Activated CD4-positive, alpha-beta T cell treated with anti-CD3 and anti-CD28 coated beads, Interleukin-2, Interleukin-4, amounts not matched to agents 100 ng/mL and 50 ng/mL, durations not matched to agents 16 hours and 8 hours (primary cell): ENCODE measurements at regions not wholly inside any gene's neighbourhood (a gene's known extent, or its start where the extent isn't known, plus 50 kb on each side); places are given as distances from the start of the nearest gene placed in this dataset.

ENCODE experiments used
- DNase-seq: peaks from one replicate; pipeline ENCODE4 v3.0.0-alpha.2; 2020; ENCODE audit warnings: low spot score

GRCh38 chr3:159171333-159171732 is 369.5 kb downstream of the MFSD1 start:
- DNase-seq: no peak

DNA sequence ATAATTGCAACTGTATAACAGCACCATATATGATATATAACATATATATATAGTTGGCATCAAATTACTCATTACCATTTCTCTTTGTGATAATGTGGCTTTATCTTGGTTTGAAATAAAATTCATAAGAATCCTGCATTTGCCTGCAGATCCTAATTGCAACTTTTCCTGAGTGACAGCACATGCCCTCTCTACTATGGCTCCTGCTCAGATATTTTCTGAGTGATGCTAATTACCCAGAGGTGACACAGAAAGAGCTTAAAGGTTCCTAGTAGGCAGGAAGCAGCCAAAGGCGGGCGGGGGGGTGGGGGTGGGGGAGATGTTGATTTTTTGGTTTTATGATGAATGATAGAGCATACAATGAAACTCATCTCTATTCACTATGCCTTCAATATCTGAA is 370.6 kb downstream of the MFSD1 start:
- no peak for DNase-seq

DNA sequence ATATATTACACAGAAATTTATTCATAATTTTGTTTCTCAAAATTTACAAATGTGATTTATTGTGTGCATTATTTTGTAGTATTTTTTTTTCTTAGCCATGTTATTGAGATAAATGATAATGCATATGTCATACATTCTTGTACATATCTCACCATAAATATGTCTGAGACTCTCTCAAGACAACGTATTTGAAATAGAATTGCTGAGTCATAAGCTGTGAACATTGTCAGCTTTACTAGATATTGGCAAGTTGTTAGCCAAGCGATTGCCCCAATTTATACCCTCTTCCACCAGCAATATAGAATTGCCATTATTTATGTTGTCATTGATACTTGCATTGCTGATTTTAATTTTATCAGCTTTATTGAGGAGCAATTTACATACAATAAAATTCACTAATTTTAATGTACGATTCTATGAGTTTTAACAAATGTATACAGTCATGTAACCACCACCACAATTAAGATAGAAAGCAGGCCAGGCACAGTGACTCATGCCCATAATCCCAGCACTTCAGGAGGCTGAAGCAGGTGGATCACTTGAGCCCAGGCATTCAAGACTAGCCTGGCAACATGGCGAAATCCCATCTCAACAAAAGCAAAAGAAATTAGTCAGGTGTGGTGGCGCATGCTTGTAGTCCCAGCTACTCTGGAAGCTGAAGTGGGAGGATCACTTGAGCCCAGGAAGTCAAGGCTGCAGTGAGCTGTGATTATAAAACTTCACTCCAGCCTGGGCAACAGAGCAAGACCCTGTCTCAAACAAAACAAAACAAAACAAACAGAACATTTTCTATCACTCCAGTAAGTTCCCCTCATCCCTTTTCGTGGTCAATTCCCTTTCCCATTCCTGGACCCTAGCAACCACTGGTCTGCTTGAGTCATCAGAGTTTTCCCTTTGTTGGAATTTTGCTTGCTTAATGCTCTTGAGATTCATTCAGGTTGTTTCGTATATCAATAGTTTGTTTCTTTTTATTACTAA is 373.1 kb downstream of the MFSD1 start:
- no peak for DNase-seq

- DNase-seq: no peak
Observed at GRCh38 chr3:159178209-159178897, 376.5 kb downstream of the MFSD1 start.

- DNase-seq: no peak
Observed at GRCh38 chr3:159182961-159183360, 381.1 kb downstream of the MFSD1 start.

- no peak for DNase-seq
Observed at GRCh38 chr3:159185443-159186050, 383.7 kb downstream of the MFSD1 start.

GRCh38 chr3:159186581-159186980 is 384.7 kb downstream of the MFSD1 start:
- no peak for DNase-seq

- no peak for DNase-seq
Observed at GRCh38 chr3:159187232-159187631, 385.4 kb downstream of the MFSD1 start.

- DNase-seq: no peak
Observed at GRCh38 chr3:159187706-159188105, 385.9 kb downstream of the MFSD1 start.

DNA sequence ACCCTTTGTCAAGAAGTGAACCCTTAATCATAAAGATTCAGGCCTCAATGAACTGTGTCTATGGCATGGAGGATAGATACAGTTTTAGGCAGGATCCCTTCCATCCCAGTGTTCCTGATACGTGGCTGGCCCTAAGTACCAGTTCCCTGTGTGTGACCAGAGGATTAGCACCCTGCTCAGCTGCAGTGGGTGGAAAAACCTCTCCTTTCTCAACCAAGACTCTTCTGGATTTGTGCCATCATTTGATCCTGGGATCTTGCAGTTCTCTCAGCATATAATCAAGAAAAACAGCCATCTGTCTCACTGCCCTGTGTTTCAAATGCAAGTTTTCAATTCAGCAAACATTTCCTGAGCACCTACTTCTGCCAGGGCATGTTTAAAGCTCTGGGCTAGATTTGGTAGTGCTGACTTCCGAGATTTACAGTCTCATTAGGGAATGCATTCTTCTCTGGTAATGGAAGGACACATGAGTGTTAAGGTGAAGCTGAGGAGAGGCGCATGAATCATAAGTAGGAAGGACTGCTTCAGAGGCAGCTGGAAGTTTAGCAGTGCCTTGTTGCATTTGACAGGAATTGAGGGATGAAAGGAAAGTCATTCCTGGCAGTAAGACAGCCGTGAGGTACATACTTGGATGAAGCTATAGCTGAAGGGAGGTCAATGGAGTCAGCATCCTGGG is 388.3 kb downstream of the MFSD1 start:
- no peak for DNase-seq

DNA sequence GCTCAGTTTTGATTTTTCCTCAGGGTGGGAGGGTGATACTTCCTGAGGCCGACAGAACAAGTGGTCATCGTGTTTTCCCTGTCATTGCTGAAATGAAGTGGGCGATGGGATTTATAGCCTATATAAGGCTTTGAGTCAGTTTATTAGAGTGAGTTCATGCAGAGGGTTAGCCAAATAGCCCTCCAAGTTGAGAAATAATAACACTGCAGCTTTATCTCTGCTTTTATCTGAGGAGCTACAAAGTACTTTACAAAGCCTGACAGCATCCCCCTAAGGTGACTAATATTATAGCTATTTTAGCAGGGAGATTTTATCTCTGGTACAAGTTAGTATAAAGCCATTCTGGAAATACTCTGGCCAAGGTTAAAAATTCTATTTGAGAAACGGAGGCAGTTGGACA is 389.6 kb downstream of the MFSD1 start:
- no peak for DNase-seq

- DNase-seq: no peak
Observed at GRCh38 chr3:159196359-159196758, 394.5 kb downstream of the MFSD1 start.

- DNase-seq: no peak
Observed at GRCh38 chr3:159200176-159200575, 398.3 kb downstream of the MFSD1 start.

DNA sequence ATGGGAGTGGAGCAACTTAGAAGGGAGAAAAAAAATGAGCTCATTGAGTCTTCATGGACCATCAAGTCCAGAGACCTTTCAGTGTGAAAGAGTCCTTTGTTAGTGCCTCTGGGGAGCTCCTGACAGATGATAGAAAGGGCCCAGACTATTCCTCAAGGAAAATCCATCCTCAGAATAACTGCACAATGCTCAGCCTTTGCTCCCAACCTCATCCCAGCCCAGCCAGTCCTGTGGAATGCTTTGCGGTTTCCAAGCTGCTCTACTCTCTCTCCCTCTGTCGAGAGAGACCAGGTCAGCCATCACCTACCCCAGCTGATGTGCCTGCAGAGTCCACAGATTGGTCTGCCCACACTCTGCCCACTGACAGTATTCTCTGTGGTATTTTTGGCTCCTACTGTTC is 406.2 kb downstream of the MFSD1 start:
- DNase-seq: no peak

- no peak for DNase-seq
Observed at GRCh38 chr3:159209459-159209858, 407.6 kb downstream of the MFSD1 start.

DNA sequence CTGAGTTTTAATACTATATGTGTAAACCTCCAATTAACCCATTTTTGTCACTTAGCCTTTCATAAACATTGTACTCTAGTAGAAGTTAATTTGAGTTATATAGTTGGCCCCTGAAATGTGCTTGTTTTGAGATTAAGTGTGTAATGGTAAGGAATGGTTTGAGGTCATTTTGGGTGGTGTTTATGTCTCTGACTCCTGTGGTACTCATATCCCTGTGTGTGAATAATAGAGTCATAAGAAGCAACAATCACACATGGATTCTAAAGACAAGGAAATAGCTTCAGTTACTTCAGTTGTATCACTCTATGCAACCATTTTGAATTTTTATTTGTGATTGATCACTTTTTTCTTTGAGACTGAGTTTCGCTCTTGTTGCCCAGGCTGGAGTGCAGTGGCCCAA is 408.5 kb downstream of the MFSD1 start:
- DNase-seq: no peak

DNA sequence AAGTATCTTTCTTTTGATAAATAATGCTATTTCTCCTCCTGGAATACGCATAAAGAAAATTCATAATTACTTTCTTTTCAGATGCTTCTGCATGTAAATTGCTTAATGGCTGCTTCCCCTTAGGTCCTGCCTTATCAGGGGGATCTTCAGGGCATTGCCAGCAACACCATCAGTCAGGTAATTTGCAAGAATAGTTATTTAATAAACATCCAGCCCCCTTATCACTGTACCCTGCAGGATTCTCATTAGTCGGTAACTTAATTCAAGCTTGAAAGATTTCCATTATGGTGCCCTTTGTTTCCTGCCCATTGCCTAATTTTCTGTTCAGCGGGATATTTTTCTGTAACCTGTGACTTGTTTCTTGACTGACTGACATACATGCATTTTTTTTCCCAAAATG is 414.5 kb downstream of the MFSD1 start:
- no peak for DNase-seq

- no peak for DNase-seq
Observed at GRCh38 chr3:159219231-159219630, 417.4 kb downstream of the MFSD1 start.

DNA sequence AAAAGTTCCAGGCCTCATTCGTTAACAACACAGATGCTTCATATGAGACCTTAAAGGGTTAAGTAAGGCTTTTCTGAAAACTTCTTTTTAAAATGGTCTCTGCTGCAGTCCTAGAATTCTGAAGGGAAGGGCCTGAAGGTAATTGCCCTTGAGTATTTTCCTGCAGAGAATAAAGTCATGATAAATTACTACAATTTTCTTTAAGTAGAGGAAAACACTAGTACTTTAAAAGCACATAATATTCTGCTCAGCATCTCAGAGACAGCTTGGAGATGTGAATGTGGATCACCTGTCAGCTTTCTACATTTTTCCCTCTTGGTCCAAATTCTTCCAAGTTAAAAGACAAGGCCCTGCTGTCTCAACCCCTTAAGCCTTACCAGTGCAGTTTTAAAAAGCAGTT is 419.5 kb downstream of the MFSD1 start:
- DNase-seq: no peak

- no peak for DNase-seq
Observed at GRCh38 chr3:159229116-159229680, 427.3 kb downstream of the MFSD1 start.

DNA sequence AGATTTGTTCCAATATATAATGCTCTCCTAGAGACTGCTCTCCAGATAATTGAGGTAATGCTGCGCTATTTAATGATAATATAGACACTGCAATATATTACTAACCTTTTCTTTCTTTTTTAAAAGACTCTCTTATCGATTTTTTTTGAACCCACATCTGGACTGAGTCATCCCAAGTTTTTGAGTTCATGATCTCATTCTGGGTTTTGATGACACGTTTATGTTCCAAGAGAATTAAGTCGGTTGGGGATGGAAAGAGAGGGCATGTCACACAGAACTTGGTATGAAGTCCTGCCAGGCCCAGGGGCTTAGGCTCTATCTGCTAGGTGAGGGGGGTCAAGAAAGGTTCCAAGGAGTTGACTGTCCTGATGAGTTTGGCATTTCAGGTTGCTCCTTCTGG is 431.1 kb downstream of the MFSD1 start:
- no peak for DNase-seq

DNA sequence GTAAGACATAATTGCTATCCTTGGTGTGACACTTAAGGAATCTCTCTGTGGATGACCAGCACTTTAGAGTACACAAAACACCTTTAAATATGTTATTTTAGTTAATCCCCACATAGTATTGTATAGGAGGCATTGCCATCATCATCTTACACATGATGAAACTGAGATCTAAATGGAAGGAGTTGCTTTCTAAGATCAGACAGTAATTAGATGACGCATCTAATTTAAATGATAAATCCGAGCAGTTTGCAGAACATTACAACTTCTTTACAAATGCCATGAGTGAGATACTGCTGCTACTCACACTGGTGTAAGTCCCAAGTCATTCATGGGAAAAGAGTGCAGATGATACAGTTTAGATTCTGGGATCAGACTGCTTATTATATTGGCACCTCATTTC is 431.9 kb downstream of the MFSD1 start:
- DNase-seq: no peak
